ENCODE measurements at regions not wholly inside any gene's neighbourhood (a gene's known extent, or its start where the extent isn't known, plus 50 kb on each side); places are given as distances from the start of the nearest gene placed in this dataset.

DNA sequence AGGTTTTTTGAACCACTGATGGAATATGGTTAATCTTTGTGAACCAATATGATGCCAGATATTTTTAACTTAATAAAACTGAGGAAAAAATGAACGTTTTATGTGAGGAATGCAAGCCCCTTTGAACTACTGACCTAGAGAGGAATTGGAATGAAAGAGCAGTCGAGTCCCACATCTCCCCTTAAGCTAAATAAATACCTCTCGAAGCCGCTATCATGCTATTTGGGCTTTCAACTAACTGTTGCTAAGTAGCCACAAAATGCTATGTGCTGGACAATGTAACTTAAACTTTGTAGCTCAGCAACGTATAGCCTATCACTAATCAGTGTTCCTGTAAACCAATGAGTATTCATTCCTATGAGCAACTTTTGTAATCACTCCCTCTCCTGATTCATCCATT lies 1037.2 kb downstream of the SQOR start:
- no peaks in the 10 kb centered on the region for H3K4me1 Mint-ChIP-seq
- ChIA-PET CTCF (no interaction called here), POLR2A (no interaction called here)
- Histone ChIP-seq H3K4me1 (ENCODE audit: insufficient read depth, low read length) (no peaks in the 10 kb centered on the region), H3K4me3 (ENCODE audit: low read length) (no peak overlapping the region), H3K9me3 (ENCODE audit: low read length) (no peaks in the 10 kb centered on the region), H3K36me3 (ENCODE audit: insufficient read depth, low read length) (no peaks in the 10 kb centered on the region), H3K27ac (ENCODE audit: low read depth, low read length) (no peak overlapping the region), H3K27me3 (ENCODE audit: insufficient read depth, low read length, poor library complexity, severe bottlenecking) (no peaks in the 10 kb centered on the region)
- no peak overlapping the region for H3K4me3 Mint-ChIP-seq
- H3K27me3 Mint-ChIP-seq: no peaks in the 10 kb centered on the region
- H3K36me3 Mint-ChIP-seq: no peaks in the 10 kb centered on the region
- peaks cover 4 to 44% (median 6%) of the 10 kb centered on the region in 5 donors for H3K9me3 Mint-ChIP-seq
- no peak overlapping the region for H3K27ac Mint-ChIP-seq
- DNase-seq: no peak

DNA sequence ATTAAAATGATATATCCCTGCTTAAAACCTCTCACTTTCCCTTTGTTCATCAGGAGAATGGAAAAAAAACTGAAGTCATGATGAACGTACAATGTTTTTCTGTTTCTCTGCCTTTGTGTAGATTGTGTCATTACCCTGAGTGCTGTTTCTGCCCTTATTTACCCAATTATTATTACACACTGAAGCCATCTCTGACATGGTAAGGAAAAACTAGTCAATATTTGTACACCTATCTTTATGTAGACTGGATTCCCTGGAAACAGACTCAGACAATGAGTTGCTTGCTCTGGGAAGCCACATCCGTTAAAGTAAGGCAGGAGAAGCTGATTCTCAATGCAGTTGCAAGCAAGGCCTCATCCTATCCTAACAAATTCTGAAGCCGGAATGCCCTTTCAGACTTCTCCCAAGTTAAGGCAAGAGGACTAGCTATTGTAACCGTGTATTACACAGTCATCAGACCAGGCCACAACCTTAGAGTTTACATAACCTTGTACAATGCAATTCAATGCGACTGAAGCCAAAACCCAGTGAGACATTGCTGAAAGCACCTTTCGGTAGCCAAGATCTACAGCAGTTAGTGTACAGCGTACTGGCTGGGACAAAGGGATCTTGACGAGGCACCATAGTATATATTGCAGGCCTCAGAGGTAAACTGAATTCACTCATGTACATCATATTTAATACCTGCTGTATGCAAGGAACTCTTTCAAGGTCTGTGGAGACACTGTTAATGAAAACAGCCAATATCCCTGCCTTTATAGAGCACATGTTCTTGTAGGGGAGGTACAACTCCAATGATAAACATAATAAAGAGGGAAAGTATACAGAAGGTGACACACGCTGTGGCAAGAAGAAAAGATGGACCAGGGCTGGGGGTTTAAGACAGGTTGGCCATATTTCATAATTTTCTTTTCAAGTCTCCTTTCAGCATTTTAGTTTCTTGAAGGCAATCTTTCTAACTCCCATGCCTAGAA lies 1040.8 kb upstream of the SEMA6D start:
- CTCF ChIA-PET: no interaction called here

GRCh38 chr15:46677491-46677890 lies 1039.8 kb upstream of the SEMA6D start:
- no peak overlapping the region for H3K27ac ChIP-seq (ENCODE audit: low read depth, low read length)
- no peaks in the 10 kb centered on the region for H3K4me1 Mint-ChIP-seq
- H3K27ac Mint-ChIP-seq: no peak overlapping the region
- no peaks in the 10 kb centered on the region for H3K36me3 ChIP-seq (ENCODE audit: insufficient read depth, low read length)
- ChIA-PET CTCF (no interaction called here), POLR2A (no interaction called here)
- H3K9me3 ChIP-seq (ENCODE audit: low read length): no peaks in the 10 kb centered on the region
- no peaks in the 10 kb centered on the region for H3K36me3 Mint-ChIP-seq
- no peak for DNase-seq
- H3K4me3 ChIP-seq (ENCODE audit: low read length): no peak overlapping the region
- H3K9me3 Mint-ChIP-seq: peaks cover 5 to 23% (median 8%) of the 10 kb centered on the region in 5 donors
- H3K4me1 ChIP-seq (ENCODE audit: insufficient read depth, low read length): no peaks in the 10 kb centered on the region
- H3K27me3 ChIP-seq (ENCODE audit: insufficient read depth, low read length, poor library complexity, severe bottlenecking): no peaks in the 10 kb centered on the region
- H3K4me3 Mint-ChIP-seq: no peak overlapping the region
- H3K27me3 Mint-ChIP-seq: no peaks in the 10 kb centered on the region

More for the DNA sequence above, 1040.8 kb upstream of the SEMA6D start:
- H3K4me3 ChIP-seq (ENCODE audit: low read length): no peak overlapping the region
- no peaks in the 10 kb centered on the region for H3K27me3 Mint-ChIP-seq
- H3K9me3 Mint-ChIP-seq: peaks cover 6 to 32% (median 11%) of the 10 kb centered on the region in 5 donors
- no peak overlapping the region for H3K27ac Mint-ChIP-seq
- H3K36me3 Mint-ChIP-seq: no peaks in the 10 kb centered on the region
- no peaks in the 10 kb centered on the region for H3K27me3 ChIP-seq (ENCODE audit: insufficient read depth, low read length, poor library complexity, severe bottlenecking)
- H3K36me3 ChIP-seq (ENCODE audit: insufficient read depth, low read length): no peaks in the 10 kb centered on the region
- H3K4me3 Mint-ChIP-seq: no peak overlapping the region
- H3K9me3 ChIP-seq (ENCODE audit: low read length): no peaks in the 10 kb centered on the region
- no peak overlapping the region for H3K27ac ChIP-seq (ENCODE audit: low read depth, low read length)
- no peaks in the 10 kb centered on the region for H3K4me1 Mint-ChIP-seq
- DNase-seq: no peak
- POLR2A ChIA-PET: no interaction called here
- no peaks in the 10 kb centered on the region for H3K4me1 ChIP-seq (ENCODE audit: insufficient read depth, low read length)

- DNase-seq: no peak
- Mint-ChIP-seq H3K9me3 (peaks cover 3 to 32% (median 11%) of the 10 kb centered on the region in 5 donors), H3K36me3 (no peaks in the 10 kb centered on the region), H3K27ac (no peak overlapping the region), H3K27me3 (no peaks in the 10 kb centered on the region), H3K4me3 (no peak overlapping the region), H3K4me1 (no peaks in the 10 kb centered on the region)
- ChIA-PET POLR2A (no interaction called here), CTCF (no interaction called here)
- no peak overlapping the region for H3K4me3 ChIP-seq (ENCODE audit: low read length)
- no peaks in the 10 kb centered on the region for H3K27me3 ChIP-seq (ENCODE audit: insufficient read depth, low read length, poor library complexity, severe bottlenecking)
- H3K9me3 ChIP-seq (ENCODE audit: low read length): no peaks in the 10 kb centered on the region
- no peak overlapping the region for H3K27ac ChIP-seq (ENCODE audit: low read depth, low read length)
- H3K36me3 ChIP-seq (ENCODE audit: insufficient read depth, low read length): no peaks in the 10 kb centered on the region
- H3K4me1 ChIP-seq (ENCODE audit: insufficient read depth, low read length): no peaks in the 10 kb centered on the region
These were observed 1035.4 kb upstream of the SEMA6D start for GRCh38 chr15:46681901-46682300.

GRCh38 chr15:46682969-46683791 lies 1034.1 kb upstream of the SEMA6D start:
- no peaks in the 10 kb centered on the region for H3K4me1 Mint-ChIP-seq
- Histone ChIP-seq H3K4me3 (ENCODE audit: low read length) (no peak overlapping the region), H3K4me1 (ENCODE audit: insufficient read depth, low read length) (no peaks in the 10 kb centered on the region), H3K27ac (ENCODE audit: low read depth, low read length) (no peak overlapping the region), H3K9me3 (ENCODE audit: low read length) (no peaks in the 10 kb centered on the region), H3K36me3 (ENCODE audit: insufficient read depth, low read length) (no peaks in the 10 kb centered on the region), H3K27me3 (ENCODE audit: insufficient read depth, low read length, poor library complexity, severe bottlenecking) (no peaks in the 10 kb centered on the region)
- no peak for DNase-seq
- H3K36me3 Mint-ChIP-seq: no peaks in the 10 kb centered on the region
- H3K27me3 Mint-ChIP-seq: no peaks in the 10 kb centered on the region
- no peak overlapping the region for H3K4me3 Mint-ChIP-seq
- ChIA-PET CTCF (no interaction called here), POLR2A (no interaction called here)
- H3K9me3 Mint-ChIP-seq: peaks cover 4 to 33% (median 11%) of the 10 kb centered on the region in 5 donors
- H3K27ac Mint-ChIP-seq: no peak overlapping the region

- no peak overlapping the region for H3K4me3 Mint-ChIP-seq
- Histone ChIP-seq H3K4me1 (ENCODE audit: insufficient read depth, low read length) (no peaks in the 10 kb centered on the region), H3K27me3 (ENCODE audit: insufficient read depth, low read length, poor library complexity, severe bottlenecking) (no peaks in the 10 kb centered on the region), H3K36me3 (ENCODE audit: insufficient read depth, low read length) (no peaks in the 10 kb centered on the region), H3K9me3 (ENCODE audit: low read length) (no peaks in the 10 kb centered on the region), H3K4me3 (ENCODE audit: low read length) (no peak overlapping the region), H3K27ac (ENCODE audit: low read depth, low read length) (no peak overlapping the region)
- ChIA-PET CTCF (no interaction called here), POLR2A (no interaction called here)
- H3K27me3 Mint-ChIP-seq: no peaks in the 10 kb centered on the region
- H3K27ac Mint-ChIP-seq: no peak overlapping the region
- H3K4me1 Mint-ChIP-seq: no peaks in the 10 kb centered on the region
- no peak for DNase-seq
- H3K36me3 Mint-ChIP-seq: no peaks in the 10 kb centered on the region
- H3K9me3 Mint-ChIP-seq: peaks cover 4 to 35% (median 5%) of the 10 kb centered on the region in 5 donors
These were observed 1032.2 kb upstream of the SEMA6D start for GRCh38 chr15:46685096-46685495.

DNA sequence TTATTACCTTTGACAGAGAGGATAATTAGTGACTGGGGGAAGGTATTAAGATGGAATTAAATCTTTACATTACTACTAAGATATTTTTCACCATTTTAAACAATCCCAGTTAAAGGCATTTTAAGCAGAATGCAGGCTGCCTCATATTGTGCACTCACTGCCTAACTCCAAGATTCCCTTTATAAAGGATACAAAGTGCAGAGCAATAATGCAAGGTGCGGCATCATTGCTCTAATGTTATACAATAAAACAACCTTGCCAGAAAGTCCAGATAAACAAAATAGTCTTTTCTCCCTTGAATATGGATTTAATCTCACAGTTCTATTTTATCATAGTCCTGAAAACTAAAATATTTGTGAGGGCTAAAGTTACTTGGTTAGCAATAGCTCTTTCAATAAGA lies 1031.6 kb upstream of the SEMA6D start:
- no peaks in the 10 kb centered on the region for H3K9me3 ChIP-seq (ENCODE audit: low read length)
- H3K4me1 ChIP-seq (ENCODE audit: insufficient read depth, low read length): no peaks in the 10 kb centered on the region
- no peaks in the 10 kb centered on the region for H3K27me3 ChIP-seq (ENCODE audit: insufficient read depth, low read length, poor library complexity, severe bottlenecking)
- H3K4me1 Mint-ChIP-seq: no peaks in the 10 kb centered on the region
- CTCF ChIA-PET: no interaction called here
- H3K27me3 Mint-ChIP-seq: no peaks in the 10 kb centered on the region
- H3K27ac ChIP-seq (ENCODE audit: low read depth, low read length): no peak overlapping the region
- H3K36me3 Mint-ChIP-seq: no peaks in the 10 kb centered on the region
- peaks cover 2 to 35% (median 7%) of the 10 kb centered on the region in 5 donors for H3K9me3 Mint-ChIP-seq
- no peak overlapping the region for H3K27ac Mint-ChIP-seq
- no peak overlapping the region for H3K4me3 Mint-ChIP-seq
- no peak for DNase-seq
- H3K36me3 ChIP-seq (ENCODE audit: insufficient read depth, low read length): no peaks in the 10 kb centered on the region
- POLR2A ChIA-PET: no interaction called here
- H3K4me3 ChIP-seq (ENCODE audit: low read length): no peak overlapping the region

DNA sequence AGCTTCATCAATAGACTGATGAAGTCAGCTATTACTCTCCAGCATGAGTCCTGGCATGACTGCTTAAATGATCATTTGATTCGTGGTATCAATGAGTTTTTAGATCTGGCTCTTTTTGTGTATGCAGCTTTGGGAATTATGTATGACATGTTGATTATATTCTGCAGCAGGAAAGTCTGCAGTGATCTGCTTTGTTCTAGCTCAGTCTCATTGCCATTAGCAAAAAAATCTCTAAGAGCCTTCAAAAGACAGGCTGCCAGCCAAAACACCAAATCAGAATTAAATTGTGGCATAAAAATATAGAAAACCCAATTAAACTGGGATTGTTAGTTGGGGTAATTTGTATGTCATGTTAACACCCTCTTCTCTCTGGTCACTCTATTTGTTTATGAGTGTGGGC lies 1021.0 kb upstream of the SEMA6D start:
- no peak for DNase-seq
- no peaks in the 10 kb centered on the region for H3K4me1 ChIP-seq (ENCODE audit: insufficient read depth, low read length)
- ChIA-PET POLR2A (no interaction called here), CTCF (no interaction called here)
- Mint-ChIP-seq H3K27ac (no peak overlapping the region), H3K4me1 (no peaks in the 10 kb centered on the region), H3K36me3 (peaks cover 0 to 1% (median 0%) of the 10 kb centered on the region in 3 donors), H3K9me3 (peaks cover 2 to 29% (median 6%) of the 10 kb centered on the region in 5 donors), H3K4me3 (no peak overlapping the region), H3K27me3 (no peaks in the 10 kb centered on the region)
- H3K27ac ChIP-seq (ENCODE audit: low read depth, low read length): no peak overlapping the region
- H3K4me3 ChIP-seq (ENCODE audit: low read length): no peak overlapping the region
- H3K27me3 ChIP-seq (ENCODE audit: insufficient read depth, low read length, poor library complexity, severe bottlenecking): no peaks in the 10 kb centered on the region
- H3K9me3 ChIP-seq (ENCODE audit: low read length): no peaks in the 10 kb centered on the region
- H3K36me3 ChIP-seq (ENCODE audit: insufficient read depth, low read length): no peaks in the 10 kb centered on the region

All from CD8-positive, alpha-beta memory T cell (primary cell).